H4 (cell line): ENCODE measurements at regions not wholly inside any gene's neighbourhood (a gene's known extent, or its start where the extent isn't known, plus 50 kb on each side); places are given as distances from the start of the nearest gene placed in this dataset.
A peak's percentile ranks its signal among the peaks of the same experiment; 100 is the strongest.

ENCODE experiments used
- DNase-seq: peaks from one replicate; pipeline ENCODE4 v3.0.0-alpha.2; 2015; ENCODE audit warnings: low spot score

GRCh38 chr18:25724121-25724520 is 366.3 kb downstream of the SS18 start:
- DNase-seq: no peak

- no peak for DNase-seq
Observed at GRCh38 chr18:25713103-25713502, 361.1 kb upstream of the ZNF521 start.

GRCh38 chr18:25710981-25711380 is 359.0 kb upstream of the ZNF521 start:
- DNase-seq: no peak

GRCh38 chr18:25705650-25706049 is 353.7 kb upstream of the ZNF521 start:
- DNase-seq: no peak

GRCh38 chr18:25704494-25704893 is 352.5 kb upstream of the ZNF521 start:
- DNase-seq: peak; percentile 7

GRCh38 chr18:25704071-25704470 is 352.1 kb upstream of the ZNF521 start:
- no peak for DNase-seq

GRCh38 chr18:25701821-25702220 is 349.9 kb upstream of the ZNF521 start:
- DNase-seq: no peak

- no peak for DNase-seq
Observed at GRCh38 chr18:25686960-25687500, 335.1 kb upstream of the ZNF521 start.

GRCh38 chr18:25685088-25685487 is 333.1 kb upstream of the ZNF521 start:
- no peak for DNase-seq

GRCh38 chr18:25679491-25679890 is 327.5 kb upstream of the ZNF521 start:
- DNase-seq: no peak

- DNase-seq: no peak
Observed at GRCh38 chr18:25678221-25678620, 326.3 kb upstream of the ZNF521 start.

GRCh38 chr18:25675123-25675850 is 323.3 kb upstream of the ZNF521 start:
- DNase-seq: no peak

GRCh38 chr18:25674183-25674582 is 322.2 kb upstream of the ZNF521 start:
- DNase-seq: no peak

- no peak for DNase-seq
Observed at GRCh38 chr18:25672490-25672889, 320.5 kb upstream of the ZNF521 start.

GRCh38 chr18:25669741-25670140 is 317.8 kb upstream of the ZNF521 start:
- no peak for DNase-seq

GRCh38 chr18:25662272-25662671 is 310.3 kb upstream of the ZNF521 start:
- no peak for DNase-seq

GRCh38 chr18:25661831-25662230 is 309.9 kb upstream of the ZNF521 start:
- DNase-seq: no peak

- no peak for DNase-seq
Observed at GRCh38 chr18:25659541-25659940, 307.6 kb upstream of the ZNF521 start.

GRCh38 chr18:25658476-25658875 is 306.5 kb upstream of the ZNF521 start:
- no peak for DNase-seq

- no peak for DNase-seq
Observed at GRCh38 chr18:25651553-25651952, 299.6 kb upstream of the ZNF521 start.

GRCh38 chr18:25650201-25650941 is 298.4 kb upstream of the ZNF521 start:
- DNase-seq: peak; percentile 97

- DNase-seq: no peak
Observed at GRCh38 chr18:25648716-25649260, 296.8 kb upstream of the ZNF521 start.

GRCh38 chr18:25647404-25647803 is 295.4 kb upstream of the ZNF521 start:
- no peak for DNase-seq
